ENCODE measurements at regions not wholly inside any gene's neighbourhood (a gene's known extent, or its start where the extent isn't known, plus 50 kb on each side); places are given as distances from the start of the nearest gene placed in this dataset.

- TF ChIP-seq ELF1 (IDR thresholded peaks at IDR 0.05; ENCODE audit: borderline replicate concordance, low read depth) = no peak
- TF ChIP-seq ATF3 (IDR thresholded peaks at IDR 0.05) = no peak
- no peak for TF ChIP-seq POLR2A (IDR thresholded peaks at IDR 0.05; ENCODE audit: borderline replicate concordance, extremely low read depth, insufficient read depth, insufficient read length)
- no peak for TF ChIP-seq CTCF (IDR thresholded peaks at IDR 0.05 in 2 of 3, conservative IDR thresholded peaks at IDR 0.05 in 1 of 3; ENCODE audit: borderline replicate concordance in 1 of 3, insufficient read depth in 1 of 3, low read depth in 2 of 3, low read length in 2 of 3)
- no peak for TF ChIP-seq EZH2 (IDR thresholded peaks at IDR 0.05)
- TF ChIP-seq, protein P1, sequence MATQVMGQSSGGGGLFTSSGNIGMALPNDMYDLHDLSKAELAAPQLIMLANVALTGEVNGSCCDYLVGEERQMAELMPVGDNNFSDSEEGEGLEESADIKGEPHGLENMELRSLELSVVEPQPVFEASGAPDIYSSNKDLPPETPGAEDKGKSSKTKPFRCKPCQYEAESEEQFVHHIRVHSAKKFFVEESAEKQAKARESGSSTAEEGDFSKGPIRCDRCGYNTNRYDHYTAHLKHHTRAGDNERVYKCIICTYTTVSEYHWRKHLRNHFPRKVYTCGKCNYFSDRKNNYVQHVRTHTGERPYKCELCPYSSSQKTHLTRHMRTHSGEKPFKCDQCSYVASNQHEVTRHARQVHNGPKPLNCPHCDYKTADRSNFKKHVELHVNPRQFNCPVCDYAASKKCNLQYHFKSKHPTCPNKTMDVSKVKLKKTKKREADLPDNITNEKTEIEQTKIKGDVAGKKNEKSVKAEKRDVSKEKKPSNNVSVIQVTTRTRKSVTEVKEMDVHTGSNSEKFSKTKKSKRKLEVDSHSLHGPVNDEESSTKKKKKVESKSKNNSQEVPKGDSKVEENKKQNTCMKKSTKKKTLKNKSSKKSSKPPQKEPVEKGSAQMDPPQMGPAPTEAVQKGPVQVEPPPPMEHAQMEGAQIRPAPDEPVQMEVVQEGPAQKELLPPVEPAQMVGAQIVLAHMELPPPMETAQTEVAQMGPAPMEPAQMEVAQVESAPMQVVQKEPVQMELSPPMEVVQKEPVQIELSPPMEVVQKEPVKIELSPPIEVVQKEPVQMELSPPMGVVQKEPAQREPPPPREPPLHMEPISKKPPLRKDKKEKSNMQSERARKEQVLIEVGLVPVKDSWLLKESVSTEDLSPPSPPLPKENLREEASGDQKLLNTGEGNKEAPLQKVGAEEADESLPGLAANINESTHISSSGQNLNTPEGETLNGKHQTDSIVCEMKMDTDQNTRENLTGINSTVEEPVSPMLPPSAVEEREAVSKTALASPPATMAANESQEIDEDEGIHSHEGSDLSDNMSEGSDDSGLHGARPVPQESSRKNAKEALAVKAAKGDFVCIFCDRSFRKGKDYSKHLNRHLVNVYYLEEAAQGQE (IDR thresholded peaks at IDR 0.05; ENCODE audit: low read depth) = no peak
- TF ChIP-seq FOSL1 (IDR thresholded peaks at IDR 0.05; ENCODE audit: low read depth) = no peak
- no peak for TF ChIP-seq CEBPB (IDR thresholded peaks at IDR 0.05; ENCODE audit: low read depth)
- TF ChIP-seq POLR2AphosphoS5 (IDR thresholded peaks at IDR 0.05; ENCODE audit: low read depth, low read length) = no peak
- no peak for TF ChIP-seq RAD21 (IDR thresholded peaks at IDR 0.05; ENCODE audit: low read depth)
- no peak for TF ChIP-seq SIN3A (IDR thresholded peaks at IDR 0.05; ENCODE audit: low read depth)
- no peak for TF ChIP-seq SRF (IDR thresholded peaks at IDR 0.05; ENCODE audit: low read depth)
- TF ChIP-seq TCF7L2 (IDR thresholded peaks at IDR 0.05; ENCODE audit: borderline replicate concordance, extremely low read depth, insufficient read depth, insufficient read length) = no peak
Observed at GRCh38 chr3:66581256-66581655, 80.4 kb upstream of the LRIG1 start.

All from HCT116 (cell line).